KMS-11 (cell line): ENCODE measurements at regions not wholly inside any gene's neighbourhood (a gene's known extent, or its start where the extent isn't known, plus 50 kb on each side); places are given as distances from the start of the nearest gene placed in this dataset.

Experiments
- H2AFZ ChIP-seq: fragments of 200-600 bp; sonication (generic); 2 replicates; pipeline ENCODE4 v1.6.1; 2016; ENCODE audit warnings: antibody characterized with exemption, mixed run types, low read depth
- H3K27ac ChIP-seq: fragments of 200-600 bp; sonication (generic); 2 replicates; pipeline ENCODE4 v1.6.1; 2016; ENCODE audit warnings: mild to moderate bottlenecking, mixed run types
- H3K27me3 ChIP-seq: fragments of 200-600 bp; sonication (generic); 2 replicates; pipeline ENCODE4 v1.6.1; 2017; ENCODE audit warnings: mild to moderate bottlenecking, low read depth, mixed run types, moderate library complexity; ENCODE audit not compliant: insufficient read depth
- H3K36me3 ChIP-seq: fragments of 200-600 bp; sonication (generic); 2 replicates; pipeline ENCODE4 v1.6.1; 2017; ENCODE audit warnings: mild to moderate bottlenecking, mixed run types; ENCODE audit not compliant: insufficient read depth
- H3K4me1 ChIP-seq: fragments of 200-600 bp; sonication (generic); 2 replicates; pipeline ENCODE4 v1.6.1; 2016; ENCODE audit warnings: mild to moderate bottlenecking, low read depth, mixed run types; ENCODE audit not compliant: poor library complexity, severe bottlenecking
- H3K4me2 ChIP-seq: fragments of 200-600 bp; sonication (generic); 2 replicates; pipeline ENCODE4 v1.7.0; 2016; ENCODE audit warnings: mild to moderate bottlenecking, mixed run types
- H3K4me3 ChIP-seq: fragments of 200-600 bp; sonication (generic); IDR thresholded peaks from 2 replicates; pipeline ENCODE4 v1.6.1; 2017; ENCODE audit warnings: low read depth, low read length, mixed read lengths; ENCODE audit not compliant: insufficient read depth
- H3K79me2 ChIP-seq: fragments of 200-600 bp; sonication (generic); 2 replicates; pipeline ENCODE4 v1.6.1; 2016; ENCODE audit warnings: low read depth, mixed run types; ENCODE audit not compliant: insufficient read depth
- H3K9ac ChIP-seq: fragments of 200-600 bp; sonication (generic); 2 replicates; pipeline ENCODE4 v1.6.1; 2016; ENCODE audit warnings: mild to moderate bottlenecking, mixed run types
- H4K20me1 ChIP-seq: fragments of 200-600 bp; sonication (generic); 2 replicates; pipeline ENCODE4 v1.6.1; 2016; ENCODE audit warnings: mild to moderate bottlenecking, mixed run types; ENCODE audit not compliant: insufficient read depth
- TF ChIP-seq, protein P1 (sequence below): fragments of 200-600 bp; sonication (generic); conservative IDR thresholded peaks from 2 replicates; pipeline ENCODE4 v1.6.1; 2017; ENCODE audit warnings: low read depth, mild to moderate bottlenecking, antibody characterized with exemption, low read length, moderate library complexity, mixed read lengths

GRCh38 chr9:101893661-101894646 is 155.5 kb upstream of the GRIN3A start:
- Histone ChIP-seq H3K4me1 (no peaks in the 10 kb centered on the region), H3K4me2 (no peak overlapping the region), H3K27ac (no peak overlapping the region), H2AFZ (no peak overlapping the region), H3K4me3 (no peak overlapping the region), H3K79me2 (no peaks in the 10 kb centered on the region), H3K27me3 (no peaks in the 10 kb centered on the region), H4K20me1 (no peaks in the 10 kb centered on the region), H3K36me3 (no peaks in the 10 kb centered on the region), H3K9ac (no peak overlapping the region)
- TF ChIP-seq, protein P1, sequence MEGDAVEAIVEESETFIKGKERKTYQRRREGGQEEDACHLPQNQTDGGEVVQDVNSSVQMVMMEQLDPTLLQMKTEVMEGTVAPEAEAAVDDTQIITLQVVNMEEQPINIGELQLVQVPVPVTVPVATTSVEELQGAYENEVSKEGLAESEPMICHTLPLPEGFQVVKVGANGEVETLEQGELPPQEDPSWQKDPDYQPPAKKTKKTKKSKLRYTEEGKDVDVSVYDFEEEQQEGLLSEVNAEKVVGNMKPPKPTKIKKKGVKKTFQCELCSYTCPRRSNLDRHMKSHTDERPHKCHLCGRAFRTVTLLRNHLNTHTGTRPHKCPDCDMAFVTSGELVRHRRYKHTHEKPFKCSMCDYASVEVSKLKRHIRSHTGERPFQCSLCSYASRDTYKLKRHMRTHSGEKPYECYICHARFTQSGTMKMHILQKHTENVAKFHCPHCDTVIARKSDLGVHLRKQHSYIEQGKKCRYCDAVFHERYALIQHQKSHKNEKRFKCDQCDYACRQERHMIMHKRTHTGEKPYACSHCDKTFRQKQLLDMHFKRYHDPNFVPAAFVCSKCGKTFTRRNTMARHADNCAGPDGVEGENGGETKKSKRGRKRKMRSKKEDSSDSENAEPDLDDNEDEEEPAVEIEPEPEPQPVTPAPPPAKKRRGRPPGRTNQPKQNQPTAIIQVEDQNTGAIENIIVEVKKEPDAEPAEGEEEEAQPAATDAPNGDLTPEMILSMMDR, result no peak

GRCh38 chr9:101881508-101881907 is 143.1 kb upstream of the GRIN3A start:
- TF ChIP-seq, protein P1, result no peak
- Histone ChIP-seq H2AFZ (no peak overlapping the region), H3K9ac (no peak overlapping the region), H4K20me1 (no peaks in the 10 kb centered on the region), H3K4me2 (no peak overlapping the region), H3K79me2 (no peaks in the 10 kb centered on the region), H3K27ac (no peak overlapping the region), H3K4me1 (no peaks in the 10 kb centered on the region), H3K4me3 (no peak overlapping the region), H3K36me3 (no peaks in the 10 kb centered on the region), H3K27me3 (no peaks in the 10 kb centered on the region)

- H3K79me2 ChIP-seq, result no peaks in the 10 kb centered on the region
- no peaks in the 10 kb centered on the region for H4K20me1 ChIP-seq
- no peak overlapping the region for H3K4me2 ChIP-seq
- H2AFZ ChIP-seq, result no peak overlapping the region
- no peak overlapping the region for H3K27ac ChIP-seq
- H3K36me3 ChIP-seq, result no peaks in the 10 kb centered on the region
- H3K9ac ChIP-seq, result no peak overlapping the region
- H3K4me1 ChIP-seq, result no peaks in the 10 kb centered on the region
- TF ChIP-seq, protein P1, result no peak
- no peak overlapping the region for H3K4me3 ChIP-seq
- H3K27me3 ChIP-seq, result no peaks in the 10 kb centered on the region
These were observed 142.4 kb upstream of the GRIN3A start for GRCh38 chr9:101880846-101881245.

DNA sequence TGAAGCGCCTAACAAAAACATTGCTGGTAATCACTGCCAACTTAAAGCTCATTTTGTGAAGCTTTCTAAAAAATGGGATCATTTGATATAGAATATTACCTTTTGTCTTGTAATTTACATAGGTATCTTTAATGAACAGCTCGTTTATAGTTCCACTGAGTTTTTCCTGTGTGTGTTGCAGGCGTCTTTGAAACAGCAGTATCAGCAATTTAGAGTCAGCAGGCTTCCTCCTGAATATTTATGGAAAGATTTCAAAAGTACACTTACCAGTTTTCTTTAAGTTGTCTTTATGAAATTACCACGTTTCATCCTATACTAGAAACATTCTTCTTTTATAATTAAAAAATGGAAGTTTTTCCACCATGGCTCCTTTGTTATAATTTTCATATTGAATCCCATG is 140.3 kb upstream of the GRIN3A start:
- H4K20me1 ChIP-seq, result no peaks in the 10 kb centered on the region
- no peak overlapping the region for H3K4me3 ChIP-seq
- H3K4me2 ChIP-seq, result no peak overlapping the region
- no peak overlapping the region for H2AFZ ChIP-seq
- H3K79me2 ChIP-seq, result no peaks in the 10 kb centered on the region
- TF ChIP-seq, protein P1, result no peak
- no peak overlapping the region for H3K9ac ChIP-seq
- H3K4me1 ChIP-seq, result no peaks in the 10 kb centered on the region
- no peaks in the 10 kb centered on the region for H3K36me3 ChIP-seq
- H3K27me3 ChIP-seq, result no peaks in the 10 kb centered on the region
- H3K27ac ChIP-seq, result no peak overlapping the region
